Mucosa of descending colon (tissue), 3 donors: ENCODE measurements at regions not wholly inside any gene's neighbourhood (a gene's known extent, or its start where the extent isn't known, plus 50 kb on each side); places are given as distances from the start of the nearest gene placed in this dataset.

ENCODE experiments used
- ATAC-seq: fragments of 200-7000 bp; cut with Tn5 transposase; one replicate; pipeline ENCODE4 v1.9.1; 2020; ENCODE audit warnings: mild to moderate bottlenecking, moderate library complexity
- DNase-seq, 3 donors: peaks; one replicate each; pipeline ENCODE4 v3.0.0-alpha.2; 2020
- H3K36me3 ChIP-seq: fragments of 200-600 bp; one replicate; pipeline ENCODE4 v1.8.0; 2021; ENCODE audit warnings: low read depth, mild to moderate bottlenecking
- H3K4me1 ChIP-seq: fragments of 200-600 bp; one replicate; pipeline ENCODE4 v1.8.0; 2021; ENCODE audit warnings: low read depth, mild to moderate bottlenecking
- H3K4me3 ChIP-seq: fragments of 200-600 bp; one replicate; pipeline ENCODE4 v1.8.0; 2021; ENCODE audit warnings: mild to moderate bottlenecking
- H3K9me3 ChIP-seq: fragments of 200-600 bp; one replicate; pipeline ENCODE4 v1.8.0; 2021; ENCODE audit warnings: mild to moderate bottlenecking
- CTCF ChIP-seq: fragments of 200-600 bp; IDR thresholded peaks from one replicate; pipeline ENCODE4 v1.8.0; 2022; ENCODE audit warnings: antibody characterized with exemption, mild to moderate bottlenecking
- intact Hi-C, 2 donors: fragments of 100-400 bp; cut with DNase I in 1 of 2; cut with micrococcal nuclease in 1 of 2; formaldehyde crosslinking; loops; one replicate each; pipeline versions ENCODE4 v1.11.0 to v1.11.1; 2022; cut with DNase I, micrococcal nuclease
- donor health status: DM: no; HTN: no; CAD: no; lungs with moderate emphysema.
- donor health status: DM: no; HTN: no; CAD: no.
- donor health status: DM: no; HTN: yes; CAD: no.

GRCh38 chr3:154901278-154901677 lies 178.8 kb upstream of the MME start:
- Histone ChIP-seq H3K36me3 (no peaks in the 10 kb centered on the region), H3K9me3 (no peaks in the 10 kb centered on the region), H3K4me1 (no peaks in the 10 kb centered on the region), H3K4me3 (no peak overlapping the region)
- no peak for TF ChIP-seq CTCF
- intact Hi-C loops: no loop called here
- ATAC-seq (no peak), DNase-seq (no peak)

GRCh38 chr3:154900816-154901215 lies 179.3 kb upstream of the MME start:
- TF ChIP-seq CTCF: no peak
- no peaks in the 10 kb centered on the region for H3K4me1 ChIP-seq
- ATAC-seq (no peak), DNase-seq (no peak)
- no peaks in the 10 kb centered on the region for H3K9me3 ChIP-seq
- H3K4me3 ChIP-seq: no peak overlapping the region
- no peaks in the 10 kb centered on the region for H3K36me3 ChIP-seq
- intact Hi-C loops: no loop called here

GRCh38 chr3:154898916-154899315 lies 181.2 kb upstream of the MME start:
- intact Hi-C loops: no loop called here
- no peaks in the 10 kb centered on the region for H3K9me3 ChIP-seq
- H3K4me3 ChIP-seq: no peak overlapping the region
- no peaks in the 10 kb centered on the region for H3K4me1 ChIP-seq
- TF ChIP-seq CTCF: no peak
- H3K36me3 ChIP-seq: no peaks in the 10 kb centered on the region
- peak; percentile 21 for ATAC-seq
- no peak for DNase-seq

- Histone ChIP-seq H3K4me3 (no peak overlapping the region), H3K36me3 (no peaks in the 10 kb centered on the region), H3K4me1 (no peaks in the 10 kb centered on the region), H3K9me3 (no peaks in the 10 kb centered on the region)
- no peak for TF ChIP-seq CTCF
- no peak for DNase-seq
- intact Hi-C loops: no loop called here
- ATAC-seq: no peak
Measured at GRCh38 chr3:154898443-154898842, 181.7 kb upstream of the MME start.

- ATAC-seq (no peak), DNase-seq (no peak)
- H3K4me3 ChIP-seq: no peak overlapping the region
- H3K9me3 ChIP-seq: peaks cover 8% of the 10 kb centered on the region
- no peaks in the 10 kb centered on the region for H3K4me1 ChIP-seq
- TF ChIP-seq CTCF: no peak
- intact Hi-C loops: no loop called here
- H3K36me3 ChIP-seq: no peaks in the 10 kb centered on the region
Measured at GRCh38 chr3:154893813-154894212, 186.3 kb upstream of the MME start.

GRCh38 chr3:154889227-154889634 lies 190.9 kb upstream of the MME start:
- DNase-seq: peak in 1 of 3 donors; percentile 40
- no peaks in the 10 kb centered on the region for H3K36me3 ChIP-seq

More at GRCh38 chr3:154889227-154889634, 190.9 kb upstream of the MME start:
- intact Hi-C loops: no loop called here
- peaks cover 8% of the 10 kb centered on the region for H3K9me3 ChIP-seq
- no peaks in the 10 kb centered on the region for H3K4me1 ChIP-seq
- ATAC-seq: no peak
- no peak overlapping the region for H3K4me3 ChIP-seq
- TF ChIP-seq CTCF: no peak
